A549 (cell line): ENCODE measurements at regions not wholly inside any gene's neighbourhood (a gene's known extent, or its start where the extent isn't known, plus 50 kb on each side); places are given as distances from the start of the nearest gene placed in this dataset.

Source experiments
- CTCF ChIP-seq: fragments of >200 bp; sonication (Bioruptor Twin); formaldehyde crosslinking; IDR thresholded peaks from 3 replicates; pipeline ENCODE4 v1.5.1; 2016
- EHMT2 ChIP-seq: fragments of 200-600 bp; sonication (generic); IDR thresholded peaks from 2 replicates; pipeline ENCODE4 v1.6.1; 2016; ENCODE audit warnings: antibody characterized with exemption, low read depth, mild to moderate bottlenecking, moderate library complexity
- EP300 ChIP-seq, 2 experiments: fragments of >200 bp; sonication (Bioruptor Twin); formaldehyde crosslinking; IDR thresholded peaks; 2 replicates in 1 of 2; 3 replicates in 1 of 2; pipeline ENCODE4 v1.6.1; 2016 to 2017
- MAX ChIP-seq: IDR thresholded peaks from 2 replicates; pipeline ENCODE4 v1.6.1; 2012
- MYC ChIP-seq: IDR thresholded peaks from 2 replicates; pipeline ENCODE4 v1.6.1; 2012; ENCODE audit warnings: mild to moderate bottlenecking, inconsistent platforms, low read length, improper control_type of control experiment, borderline replicate concordance
- POLR2A ChIP-seq: IDR thresholded peaks from 2 replicates; pipeline ENCODE4 v1.6.1; 2012; ENCODE audit warnings: mild to moderate bottlenecking, low read length
- POLR2AphosphoS2 ChIP-seq: conservative IDR thresholded peaks from 2 replicates; pipeline ENCODE4 v1.6.1; 2012; ENCODE audit warnings: low read length, improper control_type of control experiment, inconsistent platforms
- RAD21 ChIP-seq, 2 experiments: fragments of >200 bp in 1 of 2; sonication (Bioruptor Twin) in 1 of 2; formaldehyde crosslinking in 1 of 2; IDR thresholded peaks in 1 of 2; conservative IDR thresholded peaks in 1 of 2; 2 replicates in 1 of 2; 3 replicates in 1 of 2; pipeline ENCODE4 v1.6.1; 2012 to 2018; ENCODE audit warnings: inconsistent platforms in 1 of 2
- RCOR1 ChIP-seq: fragments of 150-350 bp; IDR thresholded peaks from 2 replicates; pipeline ENCODE4 v1.6.1; 2014; ENCODE audit warnings: antibody characterized with exemption, low read length, low read depth
- TF ChIP-seq, protein P1 (sequence below): fragments of 250-450 bp; sonication (Bioruptor Pico); IDR thresholded peaks from 2 replicates; pipeline ENCODE4 v1.5.0; 2021; ENCODE audit warnings: mild to moderate bottlenecking, moderate library complexity, borderline replicate concordance
- TF ChIP-seq, protein P2 (sequence below): IDR thresholded peaks from 2 replicates; pipeline ENCODE4 v1.6.1; 2012

DNA sequence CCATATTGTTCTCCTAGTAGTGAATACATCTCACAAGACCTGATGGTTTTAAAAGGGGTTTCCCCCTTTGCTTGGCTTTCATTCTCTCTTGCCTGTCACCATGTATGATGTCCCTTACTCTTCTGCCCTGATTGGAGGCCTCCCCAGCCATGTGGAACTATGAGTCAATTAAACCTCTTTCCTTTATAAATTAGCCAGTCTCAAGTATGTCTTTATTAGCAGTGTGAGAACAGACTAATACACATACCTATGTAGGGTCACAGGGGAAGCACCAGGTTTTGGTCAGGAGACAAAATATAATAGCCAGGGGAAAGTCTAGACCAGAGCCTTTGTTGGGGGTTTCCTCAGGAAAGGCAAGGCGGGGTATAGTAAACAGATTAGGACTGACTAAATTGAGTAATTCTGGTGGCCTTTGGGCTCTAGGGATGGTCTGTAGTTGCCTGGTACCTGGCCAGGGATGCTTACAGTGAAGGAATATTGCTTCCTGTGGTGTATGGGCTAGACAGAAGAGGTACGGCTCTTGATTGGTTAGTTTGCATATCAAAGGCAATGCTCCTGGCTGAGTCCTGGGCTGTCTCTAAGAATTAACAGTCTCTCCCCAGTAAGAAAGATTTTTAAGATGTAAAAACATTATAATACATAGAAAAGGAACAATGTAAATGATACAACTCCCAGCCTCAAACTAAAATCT lies 254.5 kb downstream of the ELAVL2 start:
- TF ChIP-seq RAD21 (conservative IDR thresholded peaks at IDR 0.05 in 1 of 2, IDR thresholded peaks at IDR 0.05 in 1 of 2), result no peak
- TF ChIP-seq CTCF, result no peak
- TF ChIP-seq, protein P1, sequence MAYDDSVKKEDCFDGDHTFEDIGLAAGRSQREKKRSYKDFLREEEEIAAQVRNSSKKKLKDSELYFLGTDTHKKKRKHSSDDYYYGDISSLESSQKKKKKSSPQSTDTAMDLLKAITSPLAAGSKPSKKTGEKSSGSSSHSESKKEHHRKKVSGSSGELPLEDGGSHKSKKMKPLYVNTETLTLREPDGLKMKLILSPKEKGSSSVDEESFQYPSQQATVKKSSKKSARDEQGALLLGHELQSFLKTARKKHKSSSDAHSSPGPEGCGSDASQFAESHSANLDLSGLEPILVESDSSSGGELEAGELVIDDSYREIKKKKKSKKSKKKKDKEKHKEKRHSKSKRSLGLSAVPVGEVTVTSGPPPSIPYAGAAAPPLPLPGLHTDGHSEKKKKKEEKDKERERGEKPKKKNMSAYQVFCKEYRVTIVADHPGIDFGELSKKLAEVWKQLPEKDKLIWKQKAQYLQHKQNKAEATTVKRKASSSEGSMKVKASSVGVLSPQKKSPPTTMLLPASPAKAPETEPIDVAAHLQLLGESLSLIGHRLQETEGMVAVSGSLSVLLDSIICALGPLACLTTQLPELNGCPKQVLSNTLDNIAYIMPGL (CRISPR knock-in tag), result no peak
- no peak for TF ChIP-seq MYC
- no peak for TF ChIP-seq POLR2A
- no peak for TF ChIP-seq MAX
- TF ChIP-seq EP300 (IDR thresholded peaks at IDR 0.05), result no peak
- TF ChIP-seq EHMT2, result no peak
- no peak for TF ChIP-seq POLR2AphosphoS2
- no peak for TF ChIP-seq RCOR1
- TF ChIP-seq, protein P2, sequence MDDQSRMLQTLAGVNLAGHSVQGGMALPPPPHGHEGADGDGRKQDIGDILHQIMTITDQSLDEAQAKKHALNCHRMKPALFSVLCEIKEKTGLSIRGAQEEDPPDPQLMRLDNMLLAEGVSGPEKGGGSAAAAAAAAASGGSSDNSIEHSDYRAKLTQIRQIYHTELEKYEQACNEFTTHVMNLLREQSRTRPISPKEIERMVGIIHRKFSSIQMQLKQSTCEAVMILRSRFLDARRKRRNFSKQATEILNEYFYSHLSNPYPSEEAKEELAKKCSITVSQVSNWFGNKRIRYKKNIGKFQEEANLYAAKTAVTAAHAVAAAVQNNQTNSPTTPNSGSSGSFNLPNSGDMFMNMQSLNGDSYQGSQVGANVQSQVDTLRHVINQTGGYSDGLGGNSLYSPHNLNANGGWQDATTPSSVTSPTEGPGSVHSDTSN, result no peak
